ENCODE measurements at regions not wholly inside any gene's neighbourhood (a gene's known extent, or its start where the extent isn't known, plus 50 kb on each side); places are given as distances from the start of the nearest gene placed in this dataset.

DNA sequence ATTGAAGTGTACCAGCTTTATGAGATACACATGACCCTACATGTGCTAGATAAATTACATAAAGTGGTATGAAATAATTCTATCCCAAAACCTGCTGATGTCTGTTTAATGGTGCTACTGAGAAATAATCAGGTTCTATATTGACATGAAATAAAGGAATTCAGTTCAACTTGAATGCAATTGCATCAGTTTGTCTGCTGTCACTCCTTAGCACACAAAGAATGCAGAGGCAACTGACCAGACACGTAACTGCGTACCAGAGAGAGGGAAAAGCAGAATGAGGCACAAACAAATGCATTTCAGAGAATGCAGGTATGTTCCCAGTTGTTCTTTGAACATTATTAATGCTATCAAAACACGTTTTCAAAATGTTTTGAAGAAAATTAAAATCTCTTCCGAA is 98.8 kb upstream of the AGR3 start (continued):
- TF ChIP-seq CTCF (IDR thresholded peaks at IDR 0.05 in 2 of 3, conservative IDR thresholded peaks at IDR 0.05 in 1 of 3; ENCODE audit: borderline replicate concordance in 1 of 3, insufficient read depth in 1 of 3, low read depth in 2 of 3, low read length in 2 of 3) (no peak), EGR1 (IDR thresholded peaks at IDR 0.05; ENCODE audit: low read depth) (no peak), FOSL1 (IDR thresholded peaks at IDR 0.05; ENCODE audit: low read depth) (no peak), YY1 (IDR thresholded peaks at IDR 0.05; ENCODE audit: extremely low read depth, insufficient replicate concordance, low read depth, low read length) (no peak), RAD21 (IDR thresholded peaks at IDR 0.05; ENCODE audit: low read depth) (no peak), EZH2phosphoT487 (IDR thresholded peaks at IDR 0.05; ENCODE audit: borderline replicate concordance) (no peak), ELF1 (IDR thresholded peaks at IDR 0.05; ENCODE audit: borderline replicate concordance, low read depth) (no peak)

DNA sequence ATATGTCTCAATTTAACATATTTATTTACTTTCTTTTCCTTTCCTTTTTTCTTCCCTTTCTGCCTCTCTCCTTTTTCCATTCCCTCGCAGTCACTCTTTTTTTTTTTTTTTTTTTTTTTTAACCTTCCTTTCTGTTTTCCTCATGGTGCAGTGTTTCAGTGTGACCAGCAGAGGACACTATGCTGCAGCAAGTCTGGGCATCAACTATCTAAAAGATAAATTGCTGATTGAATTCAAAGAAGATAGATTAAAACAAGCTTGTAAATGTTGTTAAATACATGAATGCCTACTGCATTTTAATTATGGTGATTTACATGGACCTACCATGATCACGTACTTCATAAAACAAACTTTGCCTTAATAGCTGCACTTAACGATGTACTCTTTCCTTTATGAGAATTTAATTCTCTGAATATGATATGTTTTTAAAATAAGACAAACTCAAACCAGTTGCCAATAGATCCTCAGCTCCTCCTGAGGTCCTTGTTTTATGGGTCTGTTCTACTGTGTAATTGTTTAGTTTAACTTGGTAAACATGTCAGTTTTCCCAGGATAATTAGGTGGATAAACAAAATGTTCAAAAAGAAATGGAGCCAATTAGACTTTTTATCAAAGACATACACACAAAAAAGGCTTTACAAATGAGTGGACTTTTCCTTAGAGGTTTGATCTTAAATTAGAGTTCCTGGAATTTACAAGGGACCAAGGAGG is 101.0 kb upstream of the AGR3 start:
- intact Hi-C loops (cut with micrococcal nuclease), result loop anchor here (1.0 to 2.0 kb wide), 3 partner anchors 316 to 664 kb away; partner anchors contain the start of gene AHR
- Histone ChIP-seq H3K9me2 (ENCODE audit: insufficient read depth) (no peaks in the 10 kb centered on the region), H3K36me3 (ENCODE audit: control insufficient read depth in 1 of 2, insufficient read depth in 2 of 2, low read length in 2 of 2) (no peaks in the 10 kb centered on the region), H3K27ac (ENCODE audit: low read depth, low read length) (no peak overlapping the region), H4K20me1 (ENCODE audit: insufficient read depth) (no peaks in the 10 kb centered on the region), H3K4me3 (replicated peaks in 1 of 2; ENCODE audit: low read depth in 1 of 2, low read length in 2 of 2) (no peak overlapping the region), H2AFZ (ENCODE audit: low read depth, low read length, poor library complexity, severe bottlenecking) (peak overlapping the region; percentile 60), H3K4me1 (ENCODE audit: control insufficient read depth in 1 of 2, insufficient read depth in 2 of 2, low read length in 2 of 2) (peaks cover 3 to 6% of the 10 kb centered on the region in 2 experiments; a peak in 1 of 4 replicates), H3K4me2 (ENCODE audit: low read length) (peak overlapping the region; percentile 13; the same call in 1 of the 2 replicates), H3K9ac (ENCODE audit: low read length) (no peak overlapping the region), H3K79me2 (ENCODE audit: insufficient read depth, low read length) (no peaks in the 10 kb centered on the region), H3K27me3 (ENCODE audit: insufficient read depth, low read length) (no peaks in the 10 kb centered on the region), H3K9me3 (ENCODE audit: control insufficient read depth in 1 of 2, insufficient read depth in 1 of 2, low read depth in 1 of 2, low read length in 2 of 2) (no peaks in the 10 kb centered on the region)
- ChIA-PET CTCF (interaction anchor here (0.6 to 1.9 kb wide), 18 partner anchors 11 to 724 kb away, joined by 3 to 16 read pairs (median 4); no protein-coding TSS in a partner anchor), POLR2A (interaction anchor here (0.7 kb wide), 1 partner anchor 721 kb away, joined by 3 read pairs; no protein-coding TSS in a partner anchor), RAD21 (ENCODE audit: low non-redundant PET in 1 of 2, low total read pairs in 2 of 2, uncharacterized antibody in 2 of 2, unreplicated experiment in 2 of 2) (interaction anchor here (0.6 to 1.4 kb wide), 7 partner anchors 10 to 664 kb away, joined by 3 to 6 read pairs (median 3); no protein-coding TSS in a partner anchor)
- no TSS peak for BruUV-seq (replicated peaks)
- ATAC-seq, result no peak; the same call in 1 of the 2 replicates
- TF ChIP-seq CTCF (IDR thresholded peaks at IDR 0.05 in 2 of 3, conservative IDR thresholded peaks at IDR 0.05 in 1 of 3; ENCODE audit: borderline replicate concordance in 1 of 3, insufficient read depth in 1 of 3, low read depth in 2 of 3, low read length in 2 of 3), result peak; percentile 79 to 98 (median 93)
- TF ChIP-seq JUND (IDR thresholded peaks at IDR 0.05), result no peak
- TF ChIP-seq FOSL1 (IDR thresholded peaks at IDR 0.05; ENCODE audit: low read depth), result no peak
- no peak for TF ChIP-seq POLR2A (IDR thresholded peaks at IDR 0.05; ENCODE audit: borderline replicate concordance, extremely low read depth, insufficient read depth, insufficient read length)
- TF ChIP-seq, protein P1, sequence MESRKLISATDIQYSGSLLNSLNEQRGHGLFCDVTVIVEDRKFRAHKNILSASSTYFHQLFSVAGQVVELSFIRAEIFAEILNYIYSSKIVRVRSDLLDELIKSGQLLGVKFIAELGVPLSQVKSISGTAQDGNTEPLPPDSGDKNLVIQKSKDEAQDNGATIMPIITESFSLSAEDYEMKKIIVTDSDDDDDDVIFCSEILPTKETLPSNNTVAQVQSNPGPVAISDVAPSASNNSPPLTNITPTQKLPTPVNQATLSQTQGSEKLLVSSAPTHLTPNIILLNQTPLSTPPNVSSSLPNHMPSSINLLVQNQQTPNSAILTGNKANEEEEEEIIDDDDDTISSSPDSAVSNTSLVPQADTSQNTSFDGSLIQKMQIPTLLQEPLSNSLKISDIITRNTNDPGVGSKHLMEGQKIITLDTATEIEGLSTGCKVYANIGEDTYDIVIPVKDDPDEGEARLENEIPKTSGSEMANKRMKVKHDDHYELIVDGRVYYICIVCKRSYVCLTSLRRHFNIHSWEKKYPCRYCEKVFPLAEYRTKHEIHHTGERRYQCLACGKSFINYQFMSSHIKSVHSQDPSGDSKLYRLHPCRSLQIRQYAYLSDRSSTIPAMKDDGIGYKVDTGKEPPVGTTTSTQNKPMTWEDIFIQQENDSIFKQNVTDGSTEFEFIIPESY (IDR thresholded peaks at IDR 0.05; ENCODE audit: extremely low read depth, insufficient replicate concordance, low read length), result no peak
- TF ChIP-seq, protein P2, sequence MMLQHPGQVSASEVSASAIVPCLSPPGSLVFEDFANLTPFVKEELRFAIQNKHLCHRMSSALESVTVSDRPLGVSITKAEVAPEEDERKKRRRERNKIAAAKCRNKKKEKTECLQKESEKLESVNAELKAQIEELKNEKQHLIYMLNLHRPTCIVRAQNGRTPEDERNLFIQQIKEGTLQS (IDR thresholded peaks at IDR 0.05), result no peak
- peak; percentile 90 for TF ChIP-seq RAD21 (IDR thresholded peaks at IDR 0.05; ENCODE audit: low read depth)
- peak; percentile 35 for DNase-seq (ENCODE audit: low read depth, low spot score)

Data from HCT116 (cell line).